Activated naive CD8-positive, alpha-beta T cell treated with anti-CD3 and anti-CD28 coated beads, Interleukin-2, amount 10 ng/mL, durations not matched to agents 7 days and 5 days (primary cell): ENCODE measurements at regions not wholly inside any gene's neighbourhood (a gene's known extent, or its start where the extent isn't known, plus 50 kb on each side); places are given as distances from the start of the nearest gene placed in this dataset.
"Not testable (repeated sequence)": the region's sequence is repeated elsewhere in the genome, so short reads cannot be mapped to it uniquely, and the experiment has no call there.

Experiments
- ATAC-seq: fragments of 150-1000 bp; cut with Tn5 transposase; one replicate; pipeline ENCODE4 v1.10.0; 2021; ENCODE audit warnings: low read depth, moderate library complexity
- POLR2A ChIA-PET: fragments of 350-600 bp; sonication (Branson Sonifier 250); formaldehyde crosslinking; loops from one replicate; lab custom pipeline; 2021; ENCODE audit warnings: antibody characterized with exemption; lab: Charles Lee
- DNase-seq: peaks from one replicate; pipeline ENCODE4 v3.0.0; 2021
- H3K27ac Mint-ChIP-seq: one replicate; pipeline ENCODE4 v1.8.0; 2022; ENCODE audit warnings: mild to moderate bottlenecking, mixed read lengths
- H3K27me3 Mint-ChIP-seq: one replicate; pipeline ENCODE4 v1.8.0; 2022; ENCODE audit warnings: mild to moderate bottlenecking, moderate library complexity, mixed read lengths
- H3K36me3 Mint-ChIP-seq: one replicate; pipeline ENCODE4 v1.8.0; 2021; ENCODE audit warnings: mild to moderate bottlenecking, mixed read lengths
- H3K4me1 Mint-ChIP-seq: one replicate; pipeline ENCODE4 v1.8.0; 2021; ENCODE audit warnings: mixed read lengths
- H3K4me3 Mint-ChIP-seq: one replicate; pipeline ENCODE4 v1.8.0; 2022; ENCODE audit warnings: mild to moderate bottlenecking, moderate library complexity, mixed read lengths
- H3K9me3 Mint-ChIP-seq: one replicate; pipeline ENCODE4 v1.8.0; 2021; ENCODE audit warnings: mixed read lengths

- Mint-ChIP-seq H3K27ac (no peak overlapping the region), H3K36me3 (peaks cover 4% of the 10 kb centered on the region), H3K27me3 (no peaks in the 10 kb centered on the region), H3K4me1 (peaks cover 7% of the 10 kb centered on the region), H3K9me3 (peaks cover 3% of the 10 kb centered on the region), H3K4me3 (no peak overlapping the region)
- no peak for ATAC-seq
- POLR2A ChIA-PET: no interaction called here
- no peak for DNase-seq
Measured at GRCh38 chr6:11404081-11404480, 133.5 kb upstream of the TMEM170B start.

GRCh38 chr6:11403035-11403601 lies 134.4 kb upstream of the TMEM170B start:
- H3K4me3 Mint-ChIP-seq: no peak overlapping the region
- H3K9me3 Mint-ChIP-seq: peaks cover 3% of the 10 kb centered on the region
- peaks cover 1% of the 10 kb centered on the region for H3K36me3 Mint-ChIP-seq
- peaks cover 5% of the 10 kb centered on the region for H3K4me1 Mint-ChIP-seq
- DNase-seq (no peak), ATAC-seq (no peak)
- no peak overlapping the region for H3K27ac Mint-ChIP-seq
- POLR2A ChIA-PET: no interaction called here
- no peaks in the 10 kb centered on the region for H3K27me3 Mint-ChIP-seq

DNA sequence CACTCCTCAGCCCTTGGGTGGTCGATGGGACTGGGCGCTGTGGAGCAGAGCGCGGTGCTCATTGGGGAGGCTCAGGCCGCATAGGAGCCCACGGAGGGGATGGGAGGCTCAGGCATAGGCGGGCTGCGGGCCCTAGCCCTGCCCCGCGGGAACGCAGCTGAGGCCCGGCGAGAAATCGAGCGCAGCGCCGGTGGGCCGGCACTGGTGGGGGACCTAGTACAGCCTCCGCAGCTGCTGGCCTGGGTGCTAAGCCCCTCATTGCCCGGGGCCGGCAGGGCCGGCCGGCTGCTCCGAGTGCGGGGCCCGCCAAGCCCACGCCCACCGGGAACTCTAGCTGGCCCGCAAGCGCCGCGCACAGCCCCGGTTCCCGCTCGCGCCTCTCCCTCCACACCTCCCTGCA lies 135.0 kb upstream of the TMEM170B start:
- H3K27ac Mint-ChIP-seq, DNase-seq, ATAC-seq, POLR2A ChIA-PET, H3K36me3 Mint-ChIP-seq, H3K4me1 Mint-ChIP-seq, H3K27me3 Mint-ChIP-seq, H3K4me3 Mint-ChIP-seq, H3K9me3 Mint-ChIP-seq: not testable (repeated sequence)

- DNase-seq, H3K27ac Mint-ChIP-seq, ATAC-seq: not testable (repeated sequence)
Measured at GRCh38 chr6:11401954-11402353, 135.6 kb upstream of the TMEM170B start.

GRCh38 chr6:11398451-11399326 lies 138.9 kb upstream of the TMEM170B start:
- DNase-seq: no peak
- Mint-ChIP-seq H3K36me3 (peaks cover 3% of the 10 kb centered on the region), H3K27ac (no peak overlapping the region), H3K9me3 (peaks cover 9% of the 10 kb centered on the region), H3K4me3 (no peak overlapping the region), H3K27me3 (no peaks in the 10 kb centered on the region), H3K4me1 (peaks cover 7% of the 10 kb centered on the region)
- POLR2A ChIA-PET: no interaction called here
- no peak for ATAC-seq

More at GRCh38 chr6:11401954-11402353, 135.6 kb upstream of the TMEM170B start:
- H3K4me1 Mint-ChIP-seq, POLR2A ChIA-PET, H3K4me3 Mint-ChIP-seq, H3K27me3 Mint-ChIP-seq, H3K9me3 Mint-ChIP-seq, H3K36me3 Mint-ChIP-seq: not testable (repeated sequence)

DNA sequence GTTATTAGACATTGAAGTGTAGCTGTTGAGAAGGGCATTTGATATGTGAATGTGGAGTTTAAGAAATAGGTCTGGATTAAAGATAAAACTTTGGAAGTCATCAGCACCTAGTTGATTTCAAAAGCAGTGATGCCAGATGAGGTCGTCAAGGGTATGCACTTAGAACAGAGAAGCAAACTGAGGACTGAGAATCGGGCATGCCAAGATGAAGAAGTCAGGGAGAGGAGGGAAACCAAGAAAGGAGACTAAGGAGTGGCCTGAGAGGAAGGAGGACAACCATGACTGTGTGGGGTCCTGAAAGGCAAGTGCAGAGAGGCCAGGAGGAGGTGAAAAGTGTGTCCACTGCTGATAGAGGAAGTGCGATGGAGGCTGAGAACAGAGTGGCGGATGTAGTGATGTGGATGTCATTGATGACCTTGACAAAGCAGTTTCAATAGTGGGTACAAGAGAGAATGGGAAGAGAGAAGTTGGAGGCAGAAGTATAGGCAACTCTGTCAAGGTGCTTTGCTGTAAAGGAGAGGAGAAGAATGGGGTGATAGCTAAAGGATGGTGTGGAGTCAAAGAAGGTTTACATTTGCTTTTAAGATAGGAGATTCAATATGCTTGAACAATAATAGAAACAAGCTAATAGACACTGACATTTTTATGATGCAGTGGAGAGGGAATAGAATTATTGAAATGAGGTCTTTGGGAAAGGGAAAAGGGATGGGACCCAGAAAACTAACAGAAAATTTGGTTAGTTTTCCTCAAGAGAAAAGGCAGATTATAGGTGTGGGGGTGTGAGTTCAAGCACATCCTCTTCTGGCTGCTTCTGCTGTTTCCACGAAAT lies 139.7 kb upstream of the TMEM170B start:
- Mint-ChIP-seq H3K27me3 (no peaks in the 10 kb centered on the region), H3K36me3 (peaks cover 5% of the 10 kb centered on the region), H3K4me1 (peaks cover 11% of the 10 kb centered on the region), H3K9me3 (peaks cover 9% of the 10 kb centered on the region), H3K4me3 (no peak overlapping the region), H3K27ac (no peak overlapping the region)
- DNase-seq (no peak), ATAC-seq (no peak)
- POLR2A ChIA-PET: no interaction called here

DNA sequence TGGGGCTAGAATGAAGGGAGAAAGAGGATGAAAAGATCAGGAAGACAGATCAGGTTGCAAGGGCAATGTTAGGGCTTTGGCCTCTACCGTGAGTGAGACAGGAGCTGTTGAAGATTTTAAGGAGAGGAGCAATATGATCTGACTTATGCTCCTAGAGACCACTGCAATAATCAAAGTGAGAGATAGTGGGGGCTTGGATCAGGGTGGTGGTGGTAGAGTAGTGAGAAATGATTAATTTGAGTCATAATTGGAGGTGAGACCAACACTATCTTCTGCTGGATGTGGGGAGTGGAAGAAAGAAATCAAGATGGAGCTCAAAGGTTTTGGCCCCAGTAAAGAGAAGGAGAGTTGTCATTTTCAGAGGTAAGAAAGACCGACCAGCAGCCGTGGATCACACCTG lies 140.7 kb upstream of the TMEM170B start:
- POLR2A ChIA-PET: no interaction called here
- Mint-ChIP-seq H3K27me3 (no peaks in the 10 kb centered on the region), H3K9me3 (peaks cover 12% of the 10 kb centered on the region), H3K4me1 (peaks cover 13% of the 10 kb centered on the region), H3K27ac (peak overlapping the region; percentile 2), H3K36me3 (peaks cover 9% of the 10 kb centered on the region), H3K4me3 (no peak overlapping the region)
- ATAC-seq: no peak
- DNase-seq: no peak

GRCh38 chr6:11393713-11394627 lies 143.6 kb upstream of the TMEM170B start:
- DNase-seq (no peak), ATAC-seq (no peak)
- Mint-ChIP-seq H3K4me1 (peaks cover 13% of the 10 kb centered on the region), H3K36me3 (peaks cover 9% of the 10 kb centered on the region), H3K9me3 (peaks cover 12% of the 10 kb centered on the region), H3K4me3 (no peak overlapping the region), H3K27me3 (no peaks in the 10 kb centered on the region), H3K27ac (no peak overlapping the region)
- POLR2A ChIA-PET: interaction anchor here (1.3 kb wide), 1 partner anchor 40 kb away, joined by 4 read pairs; no protein-coding TSS in a partner anchor

DNA sequence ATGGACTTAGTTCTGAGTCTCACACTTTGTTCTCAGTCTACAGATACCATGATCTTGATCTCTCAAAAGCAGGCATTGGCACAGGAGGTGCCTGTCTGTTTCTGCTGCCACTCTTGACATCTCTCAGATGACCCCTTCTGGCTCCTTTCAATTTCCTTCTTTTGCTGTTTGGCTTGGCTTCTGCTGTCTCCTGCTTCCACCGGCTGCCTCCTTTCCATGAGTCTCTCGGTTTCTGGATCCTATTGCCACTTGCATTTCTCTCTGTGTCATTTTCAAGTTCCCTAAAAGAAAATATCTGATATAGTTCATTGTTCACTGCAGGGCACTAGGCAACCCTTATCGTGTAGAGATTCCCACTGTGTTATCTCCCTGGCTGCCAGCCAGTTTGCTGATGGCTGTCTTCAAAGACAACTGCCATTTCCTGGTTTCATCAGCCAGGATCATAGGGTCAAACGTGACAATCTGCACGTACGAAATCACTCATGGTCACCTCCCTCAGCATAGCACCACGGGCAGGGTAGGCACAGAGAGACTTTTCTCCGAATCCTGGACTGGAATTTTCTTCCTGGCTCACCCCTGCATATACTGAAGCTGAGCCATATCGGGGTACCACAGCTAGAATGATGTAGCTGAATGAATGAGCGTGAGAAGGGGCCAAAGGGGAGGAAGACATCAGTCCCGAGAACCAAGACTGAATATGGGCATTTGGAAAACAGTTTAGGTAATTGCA lies 144.6 kb upstream of the TMEM170B start:
- Mint-ChIP-seq H3K9me3 (peaks cover 12% of the 10 kb centered on the region), H3K27ac (no peak overlapping the region), H3K27me3 (no peaks in the 10 kb centered on the region), H3K4me1 (peaks cover 13% of the 10 kb centered on the region), H3K36me3 (peaks cover 9% of the 10 kb centered on the region), H3K4me3 (no peak overlapping the region)
- ATAC-seq (no peak), DNase-seq (no peak)
- POLR2A ChIA-PET: interaction anchor here (1.3 kb wide), 1 partner anchor 39 kb away, joined by 4 read pairs; no protein-coding TSS in a partner anchor

DNA sequence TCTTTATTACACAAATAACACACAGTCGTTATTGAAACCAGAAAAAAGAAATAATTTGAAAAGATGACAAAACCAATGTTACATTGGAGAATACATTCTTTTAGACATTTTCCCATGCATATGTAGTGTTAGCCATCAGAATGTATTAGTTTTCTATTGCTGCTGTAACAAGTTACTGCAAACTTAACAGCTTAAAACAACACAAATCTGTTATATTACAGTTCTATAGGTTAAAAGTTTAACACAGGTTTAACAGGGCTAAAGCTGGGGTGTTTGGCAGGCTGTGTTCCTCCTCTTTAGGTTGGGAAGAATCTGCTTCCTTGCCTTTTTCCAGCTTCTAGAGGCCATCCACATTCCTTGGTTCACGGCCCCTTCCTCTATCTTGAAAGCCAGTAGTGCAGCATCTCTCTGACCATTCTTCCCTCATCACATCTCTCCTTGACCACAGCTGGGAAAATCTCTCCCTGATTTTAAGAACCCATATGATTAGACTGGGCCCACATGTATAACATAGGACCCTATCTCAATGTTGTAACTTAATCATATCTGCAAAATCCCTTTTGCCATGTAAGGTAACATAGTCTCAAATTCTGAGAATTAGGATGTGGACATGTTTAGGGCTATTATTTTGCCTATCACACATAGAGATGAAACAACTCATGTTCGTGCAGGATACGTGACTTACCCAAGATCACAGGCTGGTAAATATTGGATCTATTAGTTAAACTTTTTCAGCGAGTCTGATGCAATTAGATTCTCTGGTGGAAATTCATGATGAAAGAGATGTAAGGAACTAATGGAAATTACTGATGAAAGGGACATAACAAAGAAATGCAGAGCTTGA lies 145.4 kb upstream of the TMEM170B start:
- DNase-seq (no peak), ATAC-seq (no peak)
- H3K36me3 Mint-ChIP-seq: peaks cover 9% of the 10 kb centered on the region
- H3K4me3 Mint-ChIP-seq: no peak overlapping the region
- H3K27ac Mint-ChIP-seq: no peak overlapping the region
- H3K27me3 Mint-ChIP-seq: no peaks in the 10 kb centered on the region
- POLR2A ChIA-PET: interaction anchor here (1.3 kb wide), 1 partner anchor 38 kb away, joined by 4 read pairs; no protein-coding TSS in a partner anchor
- peaks cover 12% of the 10 kb centered on the region for H3K9me3 Mint-ChIP-seq
- peaks cover 13% of the 10 kb centered on the region for H3K4me1 Mint-ChIP-seq

- POLR2A ChIA-PET: interaction anchor here (0.9 kb wide), 1 partner anchor 8 kb away, joined by 3 read pairs; no protein-coding TSS in a partner anchor
- Mint-ChIP-seq H3K4me1 (peaks cover 25% of the 10 kb centered on the region), H3K9me3 (peaks cover 3% of the 10 kb centered on the region), H3K27ac (no peak overlapping the region), H3K27me3 (no peaks in the 10 kb centered on the region), H3K4me3 (no peak overlapping the region), H3K36me3 (peaks cover 12% of the 10 kb centered on the region)
- DNase-seq (no peak), ATAC-seq (no peak)
Measured at GRCh38 chr6:11389977-11390376, 147.6 kb upstream of the TMEM170B start.
